ENCODE measurements at regions not wholly inside any gene's neighbourhood (a gene's known extent, or its start where the extent isn't known, plus 50 kb on each side); places are given as distances from the start of the nearest gene placed in this dataset.

- Histone ChIP-seq H3K27ac (no peak overlapping the region), H3K27me3 (ENCODE audit: insufficient read depth, low read depth) (no peaks in the 10 kb centered on the region), H3K4me3 (IDR thresholded peaks at IDR 0.05; ENCODE audit: insufficient read depth, low read depth, low read length) (no peak overlapping the region), H3K9ac (no peak overlapping the region), H3K4me1 (ENCODE audit: low read depth, poor library complexity, severe bottlenecking) (no peaks in the 10 kb centered on the region), H3K36me3 (ENCODE audit: insufficient read depth) (no peaks in the 10 kb centered on the region), H3K79me2 (ENCODE audit: insufficient read depth, low read depth) (no peaks in the 10 kb centered on the region), H2AFZ (ENCODE audit: low read depth) (no peak overlapping the region), H3K4me2 (no peak overlapping the region), H4K20me1 (ENCODE audit: insufficient read depth) (no peaks in the 10 kb centered on the region)
- TF ChIP-seq, protein P1, sequence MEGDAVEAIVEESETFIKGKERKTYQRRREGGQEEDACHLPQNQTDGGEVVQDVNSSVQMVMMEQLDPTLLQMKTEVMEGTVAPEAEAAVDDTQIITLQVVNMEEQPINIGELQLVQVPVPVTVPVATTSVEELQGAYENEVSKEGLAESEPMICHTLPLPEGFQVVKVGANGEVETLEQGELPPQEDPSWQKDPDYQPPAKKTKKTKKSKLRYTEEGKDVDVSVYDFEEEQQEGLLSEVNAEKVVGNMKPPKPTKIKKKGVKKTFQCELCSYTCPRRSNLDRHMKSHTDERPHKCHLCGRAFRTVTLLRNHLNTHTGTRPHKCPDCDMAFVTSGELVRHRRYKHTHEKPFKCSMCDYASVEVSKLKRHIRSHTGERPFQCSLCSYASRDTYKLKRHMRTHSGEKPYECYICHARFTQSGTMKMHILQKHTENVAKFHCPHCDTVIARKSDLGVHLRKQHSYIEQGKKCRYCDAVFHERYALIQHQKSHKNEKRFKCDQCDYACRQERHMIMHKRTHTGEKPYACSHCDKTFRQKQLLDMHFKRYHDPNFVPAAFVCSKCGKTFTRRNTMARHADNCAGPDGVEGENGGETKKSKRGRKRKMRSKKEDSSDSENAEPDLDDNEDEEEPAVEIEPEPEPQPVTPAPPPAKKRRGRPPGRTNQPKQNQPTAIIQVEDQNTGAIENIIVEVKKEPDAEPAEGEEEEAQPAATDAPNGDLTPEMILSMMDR (conservative IDR thresholded peaks at IDR 0.05; ENCODE audit: low read depth, low read length), result no peak
Observed at GRCh38 chr4:180455226-180455625, 1788.0 kb upstream of the TENM3 start.

DNA sequence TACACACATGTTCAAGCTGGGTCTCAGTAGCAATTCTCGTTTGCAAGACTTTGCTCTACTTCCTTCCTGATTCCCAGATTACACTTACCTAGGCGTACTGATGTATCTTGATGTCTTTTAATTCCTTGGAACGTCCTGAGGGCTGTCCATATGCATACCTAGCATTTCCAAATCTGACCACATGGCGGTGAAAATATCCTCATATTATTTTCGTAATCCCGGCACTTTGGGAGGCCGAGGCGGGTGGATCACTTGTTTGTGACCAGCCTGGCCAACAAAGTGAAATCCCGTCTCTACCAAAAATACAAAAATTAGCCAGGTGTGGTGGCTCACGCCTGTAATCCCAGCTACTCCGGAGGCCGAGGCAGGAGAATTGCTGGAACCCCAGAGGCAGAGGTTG is 1786.3 kb upstream of the TENM3 start:
- TF ChIP-seq, protein P1 (conservative IDR thresholded peaks at IDR 0.05; ENCODE audit: low read depth, low read length), result 0 out of 2 replicates have a peak, but pooled peaks have one; percentile 15
- no peak overlapping the region for H3K27ac ChIP-seq
- H4K20me1 ChIP-seq (ENCODE audit: insufficient read depth), result no peaks in the 10 kb centered on the region
- H3K79me2 ChIP-seq (ENCODE audit: insufficient read depth, low read depth), result no peaks in the 10 kb centered on the region
- no peaks in the 10 kb centered on the region for H3K36me3 ChIP-seq (ENCODE audit: insufficient read depth)
- no peak overlapping the region for H2AFZ ChIP-seq (ENCODE audit: low read depth)
- no peak overlapping the region for H3K9ac ChIP-seq
- H3K27me3 ChIP-seq (ENCODE audit: insufficient read depth, low read depth), result no peaks in the 10 kb centered on the region
- H3K4me2 ChIP-seq, result no peak overlapping the region
- H3K4me3 ChIP-seq (IDR thresholded peaks at IDR 0.05; ENCODE audit: insufficient read depth, low read depth, low read length), result no peak overlapping the region
- no peaks in the 10 kb centered on the region for H3K4me1 ChIP-seq (ENCODE audit: low read depth, poor library complexity, severe bottlenecking)

GRCh38 chr4:180462116-180462515 is 1781.1 kb upstream of the TENM3 start:
- Histone ChIP-seq H3K9ac (no peak overlapping the region), H3K4me3 (IDR thresholded peaks at IDR 0.05; ENCODE audit: insufficient read depth, low read depth, low read length) (no peak overlapping the region), H3K36me3 (ENCODE audit: insufficient read depth) (no peaks in the 10 kb centered on the region), H3K27ac (no peak overlapping the region), H3K4me2 (no peak overlapping the region), H3K27me3 (ENCODE audit: insufficient read depth, low read depth) (no peaks in the 10 kb centered on the region), H2AFZ (ENCODE audit: low read depth) (no peak overlapping the region), H3K79me2 (ENCODE audit: insufficient read depth, low read depth) (no peaks in the 10 kb centered on the region), H3K4me1 (ENCODE audit: low read depth, poor library complexity, severe bottlenecking) (no peaks in the 10 kb centered on the region), H4K20me1 (ENCODE audit: insufficient read depth) (no peaks in the 10 kb centered on the region)
- TF ChIP-seq, protein P1 (conservative IDR thresholded peaks at IDR 0.05; ENCODE audit: low read depth, low read length), result no peak

GRCh38 chr4:180465364-180465763 is 1777.8 kb upstream of the TENM3 start:
- Histone ChIP-seq H3K4me1 (ENCODE audit: low read depth, poor library complexity, severe bottlenecking) (no peaks in the 10 kb centered on the region), H3K79me2 (ENCODE audit: insufficient read depth, low read depth) (no peaks in the 10 kb centered on the region), H4K20me1 (ENCODE audit: insufficient read depth) (no peaks in the 10 kb centered on the region), H3K36me3 (ENCODE audit: insufficient read depth) (no peaks in the 10 kb centered on the region), H3K9ac (no peak overlapping the region), H3K4me3 (IDR thresholded peaks at IDR 0.05; ENCODE audit: insufficient read depth, low read depth, low read length) (no peak overlapping the region), H2AFZ (ENCODE audit: low read depth) (no peak overlapping the region), H3K27me3 (ENCODE audit: insufficient read depth, low read depth) (no peaks in the 10 kb centered on the region), H3K27ac (no peak overlapping the region), H3K4me2 (no peak overlapping the region)
- TF ChIP-seq, protein P1 (conservative IDR thresholded peaks at IDR 0.05; ENCODE audit: low read depth, low read length), result no peak

Measured in KMS-11 (cell line).